SK-N-SH (cell line): ENCODE measurements at regions not wholly inside any gene's neighbourhood (a gene's known extent, or its start where the extent isn't known, plus 50 kb on each side); places are given as distances from the start of the nearest gene placed in this dataset.

Source experiments
- CTCF ChIA-PET: fragments of 300-600, 350-600 bp; formaldehyde crosslinking; extraction: SDS; loops from one replicate; lab custom pipeline; 2021; lab: Yijun Ruan, JAX
- POLR2A ChIA-PET: fragments of 350-600 bp; sonication (Branson Sonifier 250); formaldehyde crosslinking; extraction: SDS; loops from one replicate; lab custom pipeline; 2020; ENCODE audit warnings: antibody characterized with exemption, inconsistent platforms; lab: Yijun Ruan, JAX
- DNase-seq: peaks from one replicate; pipeline ENCODE4 v3.0.0; 2012
- H2AFZ ChIP-seq: fragments of 200-600 bp; sonication (generic); 2 replicates; pipeline ENCODE4 v1.8.1; 2016; ENCODE audit warnings: antibody characterized with exemption, mild to moderate bottlenecking, low read depth
- H3F3A ChIP-seq: fragments of 200-600 bp; sonication (generic); replicated peaks from 2 replicates; pipeline ENCODE3; 2016; ENCODE audit warnings: antibody characterized with exemption, mild to moderate bottlenecking; ENCODE audit not compliant: insufficient read depth
- H3K27ac ChIP-seq, 2 experiments: fragments of 200-500 bp in 1 of 2; fragments of 200-600 bp in 1 of 2; sonication (Bioruptor generic) in 1 of 2; sonication (generic), shearing (Covaris generic) in 1 of 2; 2 replicates each; pipeline versions ENCODE4 v1.5.1 to v1.6.1; 2014 to 2016; ENCODE audit warnings: low read depth in 2 of 2, inconsistent platforms in 1 of 2, low read length in 1 of 2, mild to moderate bottlenecking in 1 of 2, mixed read lengths in 1 of 2
- H3K27me3 ChIP-seq: fragments of 200-600 bp; sonication (generic), shearing (Covaris generic); 2 replicates; pipeline ENCODE4 v1.6.1; 2016; ENCODE audit warnings: mixed run types; ENCODE audit not compliant: insufficient read depth
- H3K36me3 ChIP-seq, 2 experiments: fragments of 200-500 bp in 1 of 2; fragments of 200-600 bp in 1 of 2; sonication (Bioruptor generic) in 1 of 2; sonication (generic) in 1 of 2; replicated peaks in 1 of 2; 2 replicates each; pipeline versions ENCODE3 to v1.5.1; 2014 to 2016; ENCODE audit warnings: low read length in 1 of 2, mild to moderate bottlenecking in 1 of 2; ENCODE audit not compliant: insufficient read depth in 2 of 2, control insufficient read depth in 1 of 2
- H3K4me1 ChIP-seq, 2 experiments: fragments of 200-500 bp in 1 of 2; fragments of 200-600 bp in 1 of 2; sonication (Bioruptor generic) in 1 of 2; sonication (generic), shearing (Covaris generic) in 1 of 2; 2 replicates each; pipeline versions ENCODE4 v1.5.1 to v1.6.1; 2014 to 2016; ENCODE audit warnings: low read depth in 1 of 2, low read length in 1 of 2, mixed run types in 1 of 2; ENCODE audit not compliant: insufficient read depth in 2 of 2, control insufficient read depth in 1 of 2
- H3K4me2 ChIP-seq: fragments of 200-600 bp; sonication (generic), shearing (Covaris generic); 2 replicates; pipeline ENCODE4 v1.6.1; 2017; ENCODE audit warnings: mixed run types
- H3K4me3 ChIP-seq, 2 experiments: fragments of 200-500 bp in 1 of 2; fragments of 200-600 bp in 1 of 2; sonication (Bioruptor generic) in 1 of 2; sonication (generic), shearing (Covaris generic) in 1 of 2; 2 replicates each; pipeline versions ENCODE4 v1.5.1 to v1.8.1; 2014 to 2016; ENCODE audit warnings: low read depth in 2 of 2, inconsistent platforms in 1 of 2, low read length in 1 of 2, mild to moderate bottlenecking in 1 of 2, mixed read lengths in 1 of 2, moderate library complexity in 1 of 2
- H3K79me2 ChIP-seq: fragments of 200-600 bp; sonication (generic); 2 replicates; pipeline ENCODE4 v1.8.1; 2017; ENCODE audit warnings: mild to moderate bottlenecking; ENCODE audit not compliant: insufficient read depth
- H3K9ac ChIP-seq: fragments of 200-600 bp; sonication (generic); 2 replicates; pipeline ENCODE4 v1.6.1; 2017; ENCODE audit warnings: mixed run types
- H3K9me2 ChIP-seq: fragments of 200-600 bp; sonication (generic); 2 replicates; pipeline ENCODE4 v1.6.1; 2017; ENCODE audit warnings: mixed run types
- H3K9me3 ChIP-seq: fragments of 200-600 bp; sonication (generic); 2 replicates; pipeline ENCODE4 v1.6.1; 2017; ENCODE audit warnings: mixed run types, mild to moderate bottlenecking, moderate library complexity
- H4K20me1 ChIP-seq: fragments of 200-600 bp; sonication (generic); 2 replicates; pipeline ENCODE4 v1.6.1; 2017; ENCODE audit warnings: mild to moderate bottlenecking, mixed run types; ENCODE audit not compliant: insufficient read depth
- EZH2phosphoT487 ChIP-seq: fragments of 200-600 bp; sonication (generic); IDR thresholded peaks from 2 replicates; pipeline ENCODE4 v1.6.1; 2017; ENCODE audit warnings: low read depth, mixed run types, mild to moderate bottlenecking, antibody characterized with exemption, moderate library complexity, borderline replicate concordance
- FOXJ3 ChIP-seq: sonication (generic); formaldehyde crosslinking; IDR thresholded peaks from 2 replicates; pipeline ENCODE4 v1.5.1; 2020; ENCODE audit warnings: mild to moderate bottlenecking, missing genetic modification reagents
- FOXM1 ChIP-seq: IDR thresholded peaks from 2 replicates; pipeline ENCODE4 v1.4.0; 2012; ENCODE audit warnings: low read depth, mild to moderate bottlenecking
- GATA2 ChIP-seq: sonication (generic); formaldehyde crosslinking; IDR thresholded peaks from 2 replicates; pipeline ENCODE4 v1.5.0; 2020; ENCODE audit warnings: mild to moderate bottlenecking, missing genetic modification reagents
- IRF3 ChIP-seq: fragments of 150-350 bp; IDR thresholded peaks from 2 replicates; pipeline ENCODE4 v1.6.1; 2016; ENCODE audit warnings: mild to moderate bottlenecking, low read depth, low read length
- MAX ChIP-seq: IDR thresholded peaks from 2 replicates; pipeline ENCODE4 v1.4.0; 2012; ENCODE audit warnings: low read depth
- MXI1 ChIP-seq: IDR thresholded peaks from 2 replicates; pipeline ENCODE4 v1.6.1; 2012; ENCODE audit warnings: mild to moderate bottlenecking, low read depth, low read length, improper control_type of control experiment
- NFIC ChIP-seq: IDR thresholded peaks from 2 replicates; pipeline ENCODE4 v1.4.0; 2012; ENCODE audit warnings: borderline replicate concordance
- PBX3 ChIP-seq: IDR thresholded peaks from 2 replicates; pipeline ENCODE4; 2012
- REST ChIP-seq: IDR thresholded peaks from 2 replicates; pipeline ENCODE4 v1.6.1; 2012; ENCODE audit warnings: mild to moderate bottlenecking, low read depth, low read length, moderate library complexity
- RFX5 ChIP-seq: IDR thresholded peaks from 2 replicates; pipeline ENCODE4 v1.6.1; 2012; ENCODE audit warnings: mild to moderate bottlenecking, improper control_type of control experiment, low read length
- TAF1 ChIP-seq: IDR thresholded peaks from 2 replicates; pipeline ENCODE4 v1.6.1; 2012; ENCODE audit warnings: low read depth, mild to moderate bottlenecking, low read length, moderate library complexity, borderline replicate concordance
- WGBS: methylation state at CpG from one replicate; pipeline ENCODE4 v1.1.6; 2017; ENCODE audit warnings: low lambda C conversion rate; 5-methylcytosine and 5-hydroxymethylcytosine counted together

GRCh38 chr13:86080340-86080995 lies 281.2 kb upstream of the SLITRK6 start:
- TF ChIP-seq NFIC (no peak), REST (no peak), IRF3 (no peak), GATA2 (CRISPR knock-in tag) (no peak), RFX5 (no peak), MAX (no peak), FOXM1 (no peak), EZH2phosphoT487 (no peak), MXI1 (no peak), TAF1 (no peak), PBX3 (no peak), FOXJ3 (CRISPR knock-in tag) (no peak)
- POLR2A ChIA-PET: no interaction called here
- no peaks in the 10 kb centered on the region for H4K20me1 ChIP-seq
- H3F3A ChIP-seq: no peaks in the 10 kb centered on the region
- H3K9ac ChIP-seq: no peak overlapping the region
- no peak for DNase-seq
- no peaks in the 10 kb centered on the region for H3K4me1 ChIP-seq
- H3K36me3 ChIP-seq: no peaks in the 10 kb centered on the region
- CTCF ChIA-PET: no interaction called here
- no peaks in the 10 kb centered on the region for H3K27me3 ChIP-seq
- H3K9me2 ChIP-seq: no peaks in the 10 kb centered on the region
- H3K27ac ChIP-seq: no peak overlapping the region
- no peaks in the 10 kb centered on the region for H3K79me2 ChIP-seq
- H3K9me3 ChIP-seq: no peaks in the 10 kb centered on the region
- H2AFZ ChIP-seq: no peak overlapping the region
- 26% methylated on average over 2 of the region's 2 CpGs for WGBS
- H3K4me2 ChIP-seq: no peak overlapping the region
- no peak overlapping the region for H3K4me3 ChIP-seq
